Activated CD4-positive, alpha-beta T cell treated with anti-CD3 and anti-CD28 coated beads, Interleukin-2, amount 50 U/mL, for 1 hour (primary cell): ENCODE measurements at regions not wholly inside any gene's neighbourhood (a gene's known extent, or its start where the extent isn't known, plus 50 kb on each side); places are given as distances from the start of the nearest gene placed in this dataset.
"Not testable (repeated sequence)": the region's sequence is repeated elsewhere in the genome, so short reads cannot be mapped to it uniquely, and the experiment has no call there.

Experiments
- DNase-seq: peaks from one replicate; pipeline ENCODE4 v3.0.0-alpha.2; 2020

GRCh38 chr6:133802861-133803260, 86.1 kb upstream of the TCF21 start:
- DNase-seq = no peak

GRCh38 chr6:133804265-133804664, 84.6 kb upstream of the TCF21 start:
- no peak for DNase-seq

DNA sequence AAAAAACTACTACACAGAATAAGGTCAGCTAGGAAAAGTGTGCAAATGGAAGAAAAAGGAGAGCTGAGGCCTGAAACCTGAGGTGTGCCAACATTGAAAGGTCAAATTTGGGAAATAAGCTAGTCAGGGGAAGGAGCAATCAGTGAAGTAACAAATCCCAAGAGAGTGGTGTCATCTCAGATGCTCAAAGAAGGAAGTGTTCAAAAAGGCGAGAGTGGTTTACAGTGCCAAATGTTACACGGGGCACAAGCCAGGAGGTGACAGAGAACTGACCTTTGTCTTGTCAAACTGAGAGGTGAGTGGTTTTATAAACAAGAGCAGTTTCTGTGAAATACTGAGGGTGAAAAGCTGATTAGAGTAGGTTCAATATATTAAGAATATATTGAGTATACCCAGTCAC, 83.0 kb upstream of the TCF21 start:
- no peak for DNase-seq

GRCh38 chr6:133806382-133807140, 82.4 kb upstream of the TCF21 start:
- DNase-seq = no peak

- no peak for DNase-seq
These were observed 81.4 kb upstream of the TCF21 start for GRCh38 chr6:133807501-133807900.

GRCh38 chr6:133809406-133809805, 79.5 kb upstream of the TCF21 start:
- DNase-seq = no peak

GRCh38 chr6:133811557-133811956, 77.4 kb upstream of the TCF21 start:
- DNase-seq = no peak

- not testable (repeated sequence) for DNase-seq
These were observed 76.5 kb upstream of the TCF21 start for GRCh38 chr6:133812446-133812845.

DNA sequence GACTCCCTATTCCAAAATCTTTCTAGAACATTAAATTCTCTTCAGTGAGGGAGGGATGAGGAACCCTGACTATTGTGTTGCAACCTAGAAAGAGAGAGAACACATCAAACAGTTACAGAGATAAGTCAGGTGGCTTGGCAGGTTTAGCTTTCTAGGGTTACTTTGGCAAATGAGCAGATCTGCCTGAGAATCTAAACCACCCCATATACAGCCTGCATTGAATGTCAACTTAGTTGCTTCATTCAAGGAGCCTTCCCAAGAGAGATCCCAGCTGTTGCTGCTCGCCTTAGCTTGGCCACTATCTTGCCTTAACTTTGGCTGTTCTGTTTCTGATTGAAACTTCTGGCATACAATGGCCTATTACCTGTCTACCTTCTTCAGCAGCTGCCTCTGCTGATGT, 74.7 kb upstream of the TCF21 start:
- no peak for DNase-seq

DNA sequence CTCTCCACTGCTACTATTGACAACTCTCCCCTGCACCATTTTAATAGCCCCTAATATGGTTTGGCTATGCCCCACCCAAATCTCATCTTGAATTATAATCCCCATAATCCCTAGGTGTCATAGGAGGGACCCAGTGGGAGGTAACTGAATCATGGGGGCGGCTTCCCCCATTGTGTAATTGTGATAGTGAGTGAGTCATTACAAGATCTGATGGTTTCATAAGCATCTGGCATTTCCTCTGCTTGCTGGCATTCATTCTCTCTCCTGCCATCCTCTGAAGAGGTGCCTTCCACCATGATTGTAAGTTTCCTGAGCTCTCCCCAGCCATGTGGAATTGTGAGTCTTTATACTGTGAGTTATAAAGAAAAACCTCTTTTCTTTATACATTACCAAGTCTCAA, 74.1 kb upstream of the TCF21 start:
- DNase-seq = no peak

DNA sequence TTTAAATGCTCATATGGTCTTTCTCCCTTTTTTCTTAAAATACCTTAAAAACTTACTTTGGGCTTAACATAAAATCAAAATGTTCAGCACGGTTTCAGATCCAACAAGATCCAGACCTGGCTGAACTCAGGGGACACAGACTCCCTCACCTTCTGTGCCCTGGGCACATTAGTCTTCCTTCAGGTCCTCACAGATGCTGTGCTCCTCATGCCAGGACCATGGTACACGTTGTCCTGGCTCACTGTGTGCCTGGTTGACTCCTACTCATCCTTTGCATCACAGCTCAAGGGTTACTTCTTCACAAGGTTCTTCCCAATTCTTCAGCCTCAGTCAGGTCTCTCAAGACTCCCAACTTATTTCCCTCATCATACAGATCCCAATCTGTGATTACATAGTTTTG, 73.6 kb upstream of the TCF21 start:
- DNase-seq = no peak

- DNase-seq = no peak
These were observed 72.7 kb upstream of the TCF21 start for GRCh38 chr6:133816171-133816570.

DNA sequence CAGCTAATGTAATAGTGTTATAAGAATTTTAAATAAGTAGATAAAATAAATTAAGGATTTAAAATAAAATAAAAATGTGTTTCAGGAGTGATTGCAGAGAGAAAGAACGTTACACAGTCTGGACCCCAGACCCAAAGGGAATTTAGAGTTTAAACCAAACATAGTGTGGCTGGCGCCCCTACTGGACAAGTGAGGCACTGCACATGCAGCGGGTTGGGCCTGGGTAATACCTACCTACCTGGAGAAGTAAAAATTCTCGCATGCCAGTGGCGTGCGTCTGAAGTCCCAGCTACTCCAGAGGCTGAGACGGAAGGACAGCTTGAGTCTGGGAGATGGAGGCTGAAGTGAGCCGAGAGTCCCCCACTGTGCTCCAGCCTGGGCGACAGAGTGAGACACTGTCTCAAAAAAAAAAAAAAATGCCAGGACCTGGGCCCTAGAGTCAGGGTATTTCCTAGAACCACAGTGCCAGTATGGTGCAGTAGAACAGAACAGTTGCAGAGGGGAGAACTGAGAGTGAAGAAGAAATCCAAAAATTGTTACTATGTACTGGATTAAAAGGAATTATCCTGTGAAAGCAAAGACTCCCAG, 71.4 kb upstream of the TCF21 start:
- DNase-seq = peak; percentile 24

- DNase-seq = no peak
These were observed 70.6 kb upstream of the TCF21 start for GRCh38 chr6:133818320-133818719.

GRCh38 chr6:133820208-133820607, 68.7 kb upstream of the TCF21 start:
- DNase-seq = no peak

DNA sequence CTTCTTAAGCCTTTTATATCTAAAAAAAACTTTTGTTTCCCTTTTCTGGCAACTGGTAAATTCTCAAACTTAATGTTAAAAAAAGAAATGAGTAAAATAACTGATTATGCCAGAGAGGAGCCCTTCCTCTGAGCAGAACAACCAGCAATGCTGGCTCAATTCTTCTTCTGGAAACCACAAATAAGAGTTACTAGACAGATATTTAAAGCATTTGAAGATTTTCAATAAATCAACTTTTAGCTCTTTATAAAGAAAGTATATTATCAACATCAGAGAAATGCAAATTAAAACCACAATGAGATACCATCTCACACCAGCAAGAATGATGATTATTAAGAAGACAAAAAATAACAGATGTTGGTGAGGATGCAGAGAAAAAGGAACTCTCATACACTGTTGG, 61.1 kb upstream of the TCF21 start:
- DNase-seq = no peak

DNA sequence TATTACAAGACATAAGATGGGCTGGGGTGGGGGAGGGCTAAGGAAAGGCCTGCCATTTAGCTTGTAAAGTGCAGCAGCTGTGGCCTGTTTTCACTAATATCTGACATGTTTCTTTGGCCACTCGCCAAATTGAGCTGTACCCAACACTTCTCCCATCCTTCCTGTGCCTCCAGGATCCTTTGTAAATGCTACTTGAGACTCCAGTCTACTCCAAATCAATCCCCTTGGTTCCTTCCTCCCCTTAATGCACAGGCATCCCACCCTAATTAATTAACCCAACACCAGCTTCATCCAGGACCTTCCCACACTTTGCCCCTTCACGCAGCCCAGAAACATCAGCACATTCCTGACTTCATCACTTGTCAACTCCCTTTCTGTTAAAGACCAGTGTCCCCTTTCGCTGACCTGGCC, 55.0 kb upstream of the TCF21 start:
- DNase-seq = no peak

- no peak for DNase-seq
These were observed 54.3 kb upstream of the TCF21 start for GRCh38 chr6:133834472-133835170.

GRCh38 chr6:133835901-133836300, 53.0 kb upstream of the TCF21 start:
- DNase-seq = no peak

- peak; percentile 49 for DNase-seq
These were observed 51.0 kb upstream of the TCF21 start for GRCh38 chr6:133837801-133838349.
